HG03432 (cell line): ENCODE measurements at regions not wholly inside any gene's neighbourhood (a gene's known extent, or its start where the extent isn't known, plus 50 kb on each side); places are given as distances from the start of the nearest gene placed in this dataset.

Experiments used
- ATAC-seq: cut with Tn5 transposase; IDR thresholded peaks from one replicate; pipeline ENCODE4 v1.9.1; 2021; ENCODE audit warnings: mild to moderate bottlenecking, moderate library complexity; ENCODE audit not compliant: unreplicated experiment

DNA sequence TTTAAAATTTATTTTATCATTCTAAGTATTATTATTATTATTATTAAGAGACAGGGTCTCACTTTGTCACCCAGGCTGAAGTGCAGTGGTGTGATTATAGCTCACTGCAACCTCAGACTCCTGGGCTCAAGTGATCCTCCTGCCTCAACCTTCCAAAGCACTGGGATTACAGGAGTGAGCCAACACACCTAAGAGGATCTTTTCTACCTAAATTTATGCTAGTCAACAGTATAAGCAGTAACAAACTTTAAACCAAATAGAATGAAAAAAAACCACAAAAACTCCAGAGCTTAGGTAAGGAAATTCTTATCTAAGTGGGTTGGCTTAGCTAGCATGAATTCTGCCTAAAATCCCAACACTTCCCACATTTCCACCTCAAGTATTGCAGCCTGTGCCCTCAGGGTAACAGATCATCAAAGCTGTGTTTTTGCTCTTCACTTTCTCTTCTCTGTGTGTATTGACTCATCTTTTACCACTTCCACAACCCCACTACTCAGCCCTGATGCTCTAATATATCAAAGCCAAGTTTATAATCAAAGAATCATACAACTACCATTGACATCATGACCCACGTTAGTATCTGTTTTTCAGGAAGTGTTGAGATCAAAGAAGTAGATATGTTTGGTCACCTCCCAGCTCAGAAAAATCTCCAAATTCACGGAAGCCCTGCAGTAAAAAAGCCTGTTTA is 93.7 kb upstream of the SPON1 start:
- ATAC-seq, result no peak

DNA sequence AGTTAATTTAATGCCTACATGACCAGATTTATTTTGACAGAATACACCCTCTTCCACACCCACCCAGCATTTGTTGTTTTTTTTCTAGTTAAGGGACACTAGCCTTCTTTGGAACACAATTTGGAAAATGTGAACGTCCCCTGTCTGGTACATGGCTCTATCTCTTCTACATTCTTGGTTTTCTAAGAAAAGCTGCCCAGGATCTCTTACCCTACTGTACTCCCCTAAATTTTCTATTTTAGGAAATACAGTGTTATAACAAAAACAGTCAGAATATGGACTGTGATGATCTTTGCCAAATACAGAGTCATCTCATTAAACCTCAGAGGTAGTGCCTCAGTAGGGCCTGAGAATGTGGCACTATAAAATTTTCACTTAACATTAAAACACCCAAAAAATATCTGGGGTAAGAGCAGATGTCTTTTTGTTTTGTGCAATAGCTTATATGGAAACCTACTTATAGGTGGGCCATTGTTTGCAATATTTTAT is 93.1 kb upstream of the SPON1 start:
- ATAC-seq, result no peak

DNA sequence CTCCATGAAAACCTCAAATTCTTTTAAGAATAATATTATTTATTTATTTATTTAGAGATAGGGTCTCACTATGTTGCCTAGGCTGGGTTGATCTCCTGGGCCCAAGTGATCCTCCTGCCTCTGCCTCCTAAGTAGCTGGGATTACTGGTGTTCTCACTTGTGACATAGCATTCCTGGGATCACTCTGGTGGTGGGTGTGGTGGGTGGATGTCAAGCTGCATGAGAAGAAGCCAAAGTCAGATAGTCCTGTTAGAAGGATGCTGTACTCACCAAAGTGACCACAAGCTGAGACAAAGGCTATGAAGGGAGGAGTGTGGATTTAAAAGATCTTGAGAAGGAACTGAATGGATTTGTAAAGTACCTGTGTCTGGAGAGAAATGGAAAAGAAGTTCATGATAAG is 87.9 kb upstream of the SPON1 start:
- no peak for ATAC-seq

DNA sequence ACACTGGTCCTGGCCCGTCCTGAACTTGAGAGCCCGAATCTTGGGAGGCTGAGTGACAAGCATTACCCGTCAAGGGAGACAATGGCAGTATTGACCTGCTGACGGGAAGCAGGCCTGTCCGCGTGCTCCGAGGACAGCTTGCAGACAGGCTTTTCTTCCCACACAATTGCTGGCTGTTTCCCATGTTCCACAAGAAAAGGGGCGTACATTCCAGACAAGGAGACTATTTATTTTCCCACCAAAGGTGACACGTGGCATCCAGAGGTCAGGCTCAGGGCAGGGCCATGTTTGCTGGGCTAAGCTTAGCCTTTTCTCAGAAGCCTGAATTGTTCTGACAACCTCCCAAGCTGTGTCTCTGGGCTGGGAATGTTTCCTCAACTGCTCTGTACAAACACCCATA is 86.9 kb upstream of the SPON1 start:
- ATAC-seq, result no peak

DNA sequence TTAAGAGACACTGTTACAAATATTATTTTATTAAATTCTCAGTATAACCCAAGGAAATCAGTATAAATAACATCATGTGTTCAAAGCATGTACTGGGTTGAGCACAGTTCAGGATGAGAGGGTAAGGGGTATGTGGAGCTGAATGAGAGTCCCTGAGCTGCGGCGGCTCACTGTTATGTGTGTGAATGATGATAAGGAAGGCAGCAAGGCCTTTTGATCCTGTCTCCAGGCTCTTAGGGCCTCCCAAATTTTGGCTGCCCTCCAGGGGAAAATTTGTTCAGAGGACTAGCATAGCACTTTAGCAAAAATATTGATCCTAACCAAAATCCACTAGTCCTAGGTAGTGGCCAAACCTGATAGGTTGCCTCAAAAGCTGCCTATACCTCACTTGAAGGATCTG is 86.1 kb upstream of the SPON1 start:
- no peak for ATAC-seq

DNA sequence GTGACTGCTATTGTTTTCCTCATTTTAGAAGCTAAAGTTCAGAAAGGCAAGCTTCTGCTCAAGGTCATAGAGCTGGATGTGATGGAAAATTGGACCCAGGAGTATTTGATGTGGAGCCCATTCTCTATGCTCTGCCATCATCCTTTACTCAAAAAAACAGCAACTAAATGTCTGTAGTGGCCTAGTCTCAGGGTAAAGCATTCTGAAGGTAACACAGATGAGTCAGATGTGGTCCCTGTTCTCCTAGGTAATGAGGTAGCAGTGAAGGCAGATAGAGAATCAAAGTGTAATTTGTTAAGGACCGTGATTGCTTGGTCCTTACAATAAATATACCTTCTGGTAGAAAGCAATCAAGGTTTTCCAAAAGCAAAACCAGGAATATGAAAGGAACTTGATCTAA is 84.4 kb upstream of the SPON1 start:
- ATAC-seq, result no peak

DNA sequence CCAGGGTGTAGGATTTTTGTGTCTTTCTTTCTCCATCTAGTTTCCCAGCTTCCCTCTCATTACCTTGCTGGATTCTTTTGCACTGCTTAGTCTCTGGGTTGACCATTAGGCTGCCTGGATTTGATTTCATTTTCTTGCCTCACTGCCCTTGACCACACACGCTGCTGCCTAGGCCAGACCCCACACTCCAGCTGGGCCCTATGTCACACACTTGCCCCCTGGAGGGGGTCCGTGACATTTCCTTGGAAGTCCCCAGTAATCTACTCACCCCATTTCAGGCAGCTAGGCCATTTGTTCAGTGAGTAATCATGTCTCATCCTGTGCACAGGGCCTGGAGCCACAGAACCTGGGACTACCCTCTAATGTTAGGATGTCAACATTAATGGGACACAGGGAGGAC is 81.9 kb upstream of the SPON1 start:
- no peak for ATAC-seq

DNA sequence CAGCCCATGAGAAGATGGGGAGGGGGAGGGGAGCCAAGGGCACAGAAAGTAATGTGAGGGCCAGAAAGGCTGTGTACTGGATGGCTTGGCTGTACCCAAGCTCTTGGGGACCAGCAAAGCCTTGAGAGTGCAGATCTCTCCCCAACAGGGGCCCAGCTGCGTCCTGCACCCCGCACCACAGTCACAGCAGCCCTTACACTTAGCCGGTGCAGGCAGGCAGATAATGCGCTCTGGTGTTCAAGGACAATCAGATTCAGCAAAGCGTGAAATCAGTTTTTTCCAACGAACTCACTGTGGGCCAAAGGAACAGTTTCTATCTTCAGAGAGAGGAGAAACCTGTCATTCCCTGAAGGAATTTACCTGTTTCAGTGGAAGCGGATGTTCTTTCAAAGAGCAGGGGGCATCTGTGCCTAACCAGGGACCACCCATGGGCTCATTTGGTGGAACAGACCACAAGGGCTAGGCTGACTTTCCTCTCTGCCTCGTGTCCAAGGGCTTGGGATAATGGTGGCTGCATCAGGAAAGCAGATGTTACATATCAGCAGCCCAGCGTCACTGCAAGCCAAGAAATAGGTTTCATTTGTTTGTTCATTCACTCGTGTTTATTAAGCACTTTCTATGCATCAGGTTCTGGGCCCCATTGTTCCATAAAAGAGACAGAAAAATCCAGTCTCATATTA is 81.2 kb upstream of the SPON1 start:
- no peak for ATAC-seq

DNA sequence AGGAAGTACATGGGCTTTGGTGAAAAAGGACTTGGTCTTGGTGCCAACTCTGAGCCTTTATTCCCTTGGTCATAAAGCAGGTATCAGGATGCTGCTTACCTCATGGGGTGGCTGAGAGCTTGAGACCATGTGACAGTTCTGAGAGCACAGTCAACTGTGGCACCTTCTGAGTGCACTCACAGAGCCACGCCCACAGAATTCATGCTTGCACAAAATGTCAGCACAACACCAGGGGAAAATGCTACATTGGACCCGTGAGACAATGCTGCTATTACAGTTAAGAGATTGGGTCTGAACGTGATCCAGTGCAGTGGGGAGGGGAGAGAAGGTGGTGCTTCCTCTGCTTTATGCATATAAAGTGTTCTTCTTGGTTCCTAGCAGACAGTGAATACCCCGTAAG is 79.5 kb upstream of the SPON1 start:
- ATAC-seq, result peak; percentile 76

DNA sequence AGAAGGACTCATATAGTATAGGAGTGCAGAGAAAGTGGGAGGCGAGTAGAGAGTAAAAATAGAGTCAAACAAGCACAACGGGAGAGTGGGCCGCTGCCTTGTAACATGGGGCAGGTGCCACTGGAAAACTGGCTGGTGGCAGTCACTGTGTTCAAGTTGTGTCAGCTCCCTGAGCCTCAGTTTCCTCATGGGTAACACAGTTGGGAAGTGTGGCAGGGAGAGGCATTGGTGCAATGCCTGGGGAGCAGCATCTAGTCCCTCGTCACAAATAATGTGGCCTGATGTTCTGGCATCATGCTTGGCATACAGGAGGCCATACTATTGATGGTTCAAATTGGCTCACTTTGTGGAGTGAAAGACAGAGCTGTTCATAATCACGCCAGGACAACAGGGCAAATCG is 78.9 kb upstream of the SPON1 start:
- ATAC-seq, result no peak

DNA sequence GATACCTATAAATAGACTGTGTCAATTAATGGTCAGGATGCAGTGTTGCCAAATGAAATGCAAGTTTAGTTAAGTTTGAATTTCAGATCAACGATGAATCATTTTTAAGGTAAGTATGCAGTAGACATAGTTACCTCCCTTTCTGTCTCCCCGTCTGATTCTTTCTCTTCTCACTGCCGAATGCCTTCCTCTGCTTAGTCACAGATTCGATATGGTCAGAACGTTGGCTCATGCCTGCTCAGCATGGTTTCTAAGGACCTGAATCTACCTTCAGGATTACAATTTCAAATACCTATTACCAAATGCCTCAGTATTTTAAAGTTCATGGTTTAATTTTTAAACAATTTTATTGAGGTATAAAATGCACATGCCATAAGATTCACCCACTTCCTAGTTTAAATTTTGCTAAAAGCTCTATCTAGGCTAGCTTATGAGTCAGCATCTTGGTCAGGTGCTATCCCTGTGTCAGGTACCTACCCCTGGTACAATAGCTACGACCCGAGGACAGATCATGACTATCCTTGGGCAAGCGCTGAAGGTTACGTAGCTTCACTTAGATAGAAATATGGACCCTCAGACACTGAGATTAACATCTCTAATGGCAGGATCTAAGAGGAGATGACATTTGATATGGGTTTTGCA is 78.2 kb upstream of the SPON1 start:
- ATAC-seq, result no peak

DNA sequence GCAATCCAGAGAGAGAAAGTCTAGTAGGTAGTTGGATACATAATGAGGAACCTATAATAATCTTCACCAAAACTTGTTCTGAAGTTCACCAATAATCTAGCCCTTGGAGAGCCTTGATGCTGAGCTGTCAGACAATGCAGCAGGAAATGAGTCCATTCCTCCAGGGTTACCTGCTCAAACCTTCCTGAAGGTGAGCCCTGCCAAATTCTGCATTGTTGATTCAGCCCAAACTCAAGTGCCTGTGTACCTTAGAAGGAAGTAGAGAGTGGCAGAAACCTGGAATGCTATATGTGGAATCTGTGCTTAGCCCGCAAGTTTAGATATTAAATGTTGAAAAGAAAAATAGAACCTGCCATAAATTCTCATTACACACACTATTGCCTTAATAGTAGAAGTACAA is 77.4 kb upstream of the SPON1 start:
- ATAC-seq, result no peak

DNA sequence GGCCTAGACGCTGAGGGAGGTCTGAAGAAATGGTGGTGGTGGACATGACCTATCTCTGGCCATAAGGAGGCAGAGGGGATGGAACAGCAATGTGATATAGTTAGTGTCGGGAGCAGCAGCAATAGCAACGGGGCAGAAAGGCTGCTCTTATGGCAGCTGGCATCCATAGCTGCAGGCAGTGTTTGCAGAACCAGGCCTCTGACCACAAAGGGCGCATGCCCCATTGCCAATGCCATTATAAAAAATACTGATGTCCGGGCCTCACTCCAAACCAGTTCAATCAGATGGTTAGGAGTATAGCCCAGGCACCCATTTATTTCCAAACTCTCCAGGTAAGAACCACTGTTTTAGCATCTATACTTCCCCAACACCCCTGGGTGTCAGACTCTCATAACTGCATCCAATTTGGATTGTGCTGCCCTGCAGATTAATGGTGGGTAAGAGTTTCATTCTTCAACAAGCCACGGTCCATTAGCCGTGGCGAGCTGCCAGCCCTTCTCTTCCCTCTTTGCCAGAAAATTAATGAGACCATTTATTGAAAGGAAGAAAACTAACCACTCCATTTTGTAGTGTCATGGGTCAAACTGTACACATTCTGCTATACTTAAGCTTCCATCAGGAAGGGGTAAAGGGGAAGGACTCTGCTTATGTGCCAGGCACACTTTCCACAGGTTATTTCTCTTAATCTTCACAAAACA is 72.8 kb upstream of the SPON1 start:
- ATAC-seq, result no peak

DNA sequence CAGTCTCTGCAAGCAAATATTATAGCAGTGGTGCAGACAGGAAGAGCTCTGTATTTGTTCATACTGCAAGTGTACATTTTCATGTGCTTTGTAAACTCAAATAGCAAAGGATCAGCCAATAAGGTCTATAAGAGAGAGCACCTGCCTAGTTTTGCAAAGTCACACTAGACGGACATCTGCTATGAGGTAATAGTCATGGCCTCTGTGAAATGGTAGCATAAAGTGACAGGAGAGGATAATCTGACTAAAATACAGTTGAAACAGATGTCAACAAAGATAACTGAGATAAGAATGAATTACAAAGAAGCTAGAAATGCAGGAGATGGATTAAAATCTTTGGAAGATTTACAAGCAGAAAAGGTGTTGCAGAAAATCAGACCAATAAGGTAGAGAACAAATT is 70.6 kb upstream of the SPON1 start:
- no peak for ATAC-seq

DNA sequence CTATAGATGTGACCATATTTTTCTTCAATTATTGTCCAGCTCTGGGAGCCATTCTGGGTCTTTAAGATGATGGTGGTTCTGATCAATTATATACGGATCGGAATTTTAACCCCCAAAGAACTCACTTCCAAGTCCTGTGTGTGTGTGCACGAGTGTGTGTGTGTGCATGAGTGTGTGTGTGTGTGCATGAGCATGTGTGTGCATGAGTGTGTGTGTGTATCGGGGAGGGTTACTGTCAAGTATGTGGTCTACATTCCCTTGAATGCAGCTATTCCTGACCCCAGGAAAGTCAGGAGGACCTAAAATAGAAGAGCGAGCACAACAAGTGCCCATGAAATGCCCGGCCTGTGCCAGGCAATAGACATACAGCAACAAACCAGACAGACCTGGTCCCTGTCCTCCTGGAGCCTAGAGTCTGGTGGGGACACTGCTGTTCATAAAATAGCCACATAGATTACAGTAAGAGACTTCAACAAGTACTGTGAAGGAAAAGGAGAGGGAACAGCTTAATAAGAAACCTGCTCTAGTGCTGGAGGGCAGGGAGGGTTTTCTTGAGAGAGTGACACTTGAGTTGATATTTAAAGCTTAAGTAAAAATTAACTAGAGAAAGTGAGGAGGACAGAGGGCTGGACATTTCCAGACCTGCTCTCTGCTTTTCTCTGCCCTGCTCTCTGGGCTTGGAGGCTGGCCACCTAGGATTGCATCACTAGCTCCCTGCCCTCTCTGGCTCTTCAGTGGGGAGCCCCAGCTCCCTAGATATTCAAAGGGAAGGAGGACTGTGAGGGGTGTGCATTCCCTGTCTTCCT is 66.1 kb upstream of the SPON1 start:
- ATAC-seq, result no peak

DNA sequence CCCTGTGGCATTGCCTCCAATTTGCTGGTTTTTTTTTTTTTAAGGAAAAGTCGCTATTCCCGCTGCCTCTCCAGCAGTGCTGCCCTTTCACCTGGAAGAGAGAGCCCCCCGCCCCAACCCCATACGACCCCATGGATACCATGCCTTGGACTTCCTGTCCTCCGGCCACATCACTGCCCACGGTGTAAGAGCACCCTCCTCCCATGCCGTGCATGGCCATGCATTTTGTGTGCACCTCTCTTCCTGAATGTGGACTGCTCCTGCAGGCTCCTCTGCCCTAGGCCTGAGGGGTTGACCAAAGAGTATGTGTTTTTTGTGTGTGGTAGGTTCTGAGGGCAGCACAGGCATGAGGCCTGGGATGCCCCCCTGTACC is 65.6 kb upstream of the SPON1 start:
- no peak for ATAC-seq

DNA sequence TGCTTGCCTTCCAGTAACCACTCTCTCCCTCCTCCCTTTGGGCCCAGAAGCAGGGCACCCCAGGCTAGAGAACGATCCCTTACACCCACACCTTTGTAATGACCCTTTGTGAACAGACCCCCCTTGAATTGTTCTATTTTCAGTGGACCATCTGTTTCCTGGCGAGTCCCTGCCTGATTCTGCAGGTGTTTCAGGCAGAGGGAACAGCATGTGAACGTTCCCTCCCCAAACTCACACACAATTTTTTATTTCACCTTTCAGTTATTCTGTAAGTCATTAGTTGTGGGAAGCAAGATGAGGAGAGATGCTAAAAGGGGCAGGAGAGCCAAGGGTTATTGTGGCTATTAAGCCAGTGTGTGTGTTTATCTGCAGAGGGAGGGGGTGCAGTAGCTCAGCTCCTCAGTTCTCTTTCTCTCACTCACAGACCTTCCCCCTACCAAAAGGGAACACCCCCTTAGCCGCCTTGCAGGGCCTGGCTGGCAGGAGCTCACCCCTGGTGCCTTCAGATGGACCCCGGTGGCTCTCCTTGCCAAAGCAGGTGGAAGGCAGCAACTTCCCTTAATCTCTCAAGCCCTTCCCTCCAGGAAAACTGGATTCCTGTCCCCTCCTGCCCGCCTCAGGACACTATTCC is 64.8 kb upstream of the SPON1 start:
- no peak for ATAC-seq

DNA sequence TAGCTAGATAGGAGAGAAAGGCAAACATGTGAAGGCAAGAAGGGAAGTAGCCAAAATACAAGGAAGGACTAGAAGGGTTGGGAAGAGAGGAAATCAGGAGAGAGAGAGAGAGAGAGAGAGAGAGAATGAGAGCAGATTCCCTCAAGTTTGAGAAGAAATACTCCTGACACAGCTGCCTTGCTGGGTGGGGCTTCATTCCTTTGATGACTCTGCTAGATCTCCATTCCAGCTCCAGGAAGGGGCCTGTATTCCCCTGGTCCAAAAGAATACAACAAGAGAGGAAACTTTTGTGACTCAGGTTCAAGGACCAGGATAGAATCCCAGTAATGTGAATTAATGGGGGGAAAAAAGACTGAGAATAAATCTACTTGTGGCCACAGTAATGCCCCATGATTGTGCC is 62.9 kb upstream of the SPON1 start:
- ATAC-seq, result no peak

DNA sequence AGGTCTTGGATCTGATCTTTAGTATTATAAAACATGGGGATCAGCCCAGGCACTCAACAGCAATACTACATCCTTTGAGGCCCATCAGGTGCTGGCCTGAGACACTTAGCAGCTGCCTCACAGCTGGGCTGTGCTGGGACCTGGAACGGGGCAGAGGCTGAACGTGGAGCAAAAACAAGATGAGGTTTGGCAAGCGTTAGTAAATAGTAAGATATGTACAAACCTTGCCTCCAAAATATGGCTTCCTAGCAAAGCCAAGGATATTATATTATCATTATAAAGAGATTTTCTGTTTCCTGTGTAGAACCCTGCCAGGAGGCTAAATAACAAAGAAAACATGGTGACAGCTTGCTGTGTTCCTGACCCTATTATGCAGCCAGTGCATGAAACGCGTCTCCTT is 60.0 kb upstream of the SPON1 start:
- no peak for ATAC-seq

DNA sequence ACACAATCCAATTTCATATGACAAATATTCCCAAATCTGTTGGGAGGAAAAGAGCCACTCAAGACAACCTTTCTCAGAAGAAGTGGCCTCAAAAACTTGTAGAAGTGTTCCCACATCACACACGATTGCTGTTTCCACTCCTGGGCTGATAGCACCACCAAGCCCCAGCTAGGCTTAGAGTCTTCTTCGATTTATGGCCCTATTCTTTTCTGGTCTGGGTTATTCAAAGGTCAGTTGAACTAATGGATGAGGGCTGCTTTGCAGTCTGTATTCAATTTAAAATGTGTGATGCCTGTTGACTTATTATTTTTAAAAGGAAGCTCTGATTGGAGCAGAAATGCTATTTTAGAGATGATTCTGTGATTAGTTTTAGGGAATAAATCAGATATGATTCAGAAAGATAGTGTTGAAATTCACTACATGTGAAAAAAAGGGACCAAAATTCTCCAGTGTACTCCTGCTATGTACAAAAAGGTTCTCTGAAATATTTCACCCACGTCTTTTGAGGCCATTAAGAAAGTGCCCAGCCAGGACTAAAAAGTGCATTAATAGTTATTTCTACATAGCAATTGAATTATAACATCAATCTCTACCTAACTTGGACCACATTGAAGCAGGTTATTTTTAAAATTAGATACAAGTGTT is 57.3 kb upstream of the SPON1 start:
- ATAC-seq, result no peak
